ENCODE measurements at regions not wholly inside any gene's neighbourhood (a gene's known extent, or its start where the extent isn't known, plus 50 kb on each side); places are given as distances from the start of the nearest gene placed in this dataset.

DNA sequence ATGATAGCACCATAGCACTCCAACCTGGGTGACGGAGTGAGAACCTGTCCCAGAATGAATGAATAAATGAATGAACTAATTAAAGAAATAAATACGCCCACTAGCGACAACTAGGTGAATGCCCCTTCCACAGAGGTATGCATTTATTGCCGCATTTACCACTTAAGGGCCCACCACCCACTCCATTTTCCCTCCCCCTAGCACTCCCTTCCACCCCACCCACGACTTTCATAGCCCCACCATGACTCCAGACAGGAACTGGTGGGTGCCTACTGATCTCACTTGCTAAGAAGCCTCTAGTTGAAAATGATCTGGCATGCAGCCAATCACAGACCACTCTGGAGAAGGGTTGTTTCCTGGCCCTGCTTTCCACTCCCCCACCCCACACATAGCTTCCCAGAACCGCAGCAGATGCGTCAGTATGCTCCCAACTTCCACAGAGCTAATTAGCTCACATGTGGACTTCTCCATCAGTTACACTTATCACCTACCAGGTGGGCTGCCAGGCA lies 167.6 kb downstream of the WT1 start:
- TF ChIP-seq ZFX (IDR thresholded peaks at IDR 0.05) (no peak), CTCF (conservative IDR thresholded peaks at IDR 0.05) (no peak)

Data from C4-2B (cell line).